K562 (cell line): ENCODE measurements at regions not wholly inside any gene's neighbourhood (a gene's known extent, or its start where the extent isn't known, plus 50 kb on each side); places are given as distances from the start of the nearest gene placed in this dataset.

ENCODE experiments used
- ATAC-seq: fragments of 200-7000 bp; cut with Tn5 transposase; 3 replicates; pipeline ENCODE4 v1.9.1; 2020; ENCODE audit warnings: moderate library complexity
- BruUV-seq: library from RNA; stranded (reverse); fragments of 400-500 nt; replicated peaks from 2 replicates; lab custom pipeline; 2021; lab: Mats Ljungman, UMichigan
- CTCF ChIA-PET: fragments of 300-600 bp; formaldehyde crosslinking; extraction: SDS; loops from one replicate; lab custom pipeline; 2021; ENCODE audit warnings: low intra/inter-chr PET ratio; lab: Yijun Ruan, JAX
- POLR2A ChIA-PET: fragments of 300-600, 350-650 bp; sonication (Branson Sonifier 250); formaldehyde crosslinking; extraction: SDS; loops from one replicate; lab custom pipeline; 2021; ENCODE audit warnings: antibody characterized with exemption, inconsistent platforms; lab: Yijun Ruan, JAX
- DNase-seq, 4 experiments: peaks; one replicate each; pipeline versions ENCODE4 v3.0.0 to v3.0.0-alpha.2; 2011 to 2018; ENCODE audit warnings: low spot score in 3 of 4, mixed read lengths in 3 of 4; ENCODE audit errors: extremely low read depth in 1 of 4
- FAIRE-seq: peaks from 2 replicates; lab custom pipeline; 2011; peaks lifted over from hg19 to GRCh38; lab: Jason Lieb, UNC
- H2AFZ ChIP-seq: 2 replicates; pipeline ENCODE4 v1.6.0; 2011; ENCODE audit warnings: low read depth, low read length, control low read depth, inconsistent platforms
- H3K27ac ChIP-seq: fragments of 200-600 bp; 3 replicates; pipeline ENCODE4 v1.8.0; 2011; ENCODE audit warnings: low read depth, mild to moderate bottlenecking, control low read depth, inconsistent platforms, low read length, moderate library complexity, mixed read lengths; ENCODE audit errors: extremely low read depth
- H3K27me3 ChIP-seq, 2 experiments: fragments of 300-600 bp in 1 of 2; 2 replicates in 1 of 2; 3 replicates in 1 of 2; pipeline versions ENCODE4 v1.6.0 to v1.8.0; 2011; ENCODE audit warnings: inconsistent platforms in 2 of 2, low read length in 2 of 2, mild to moderate bottlenecking in 1 of 2, mixed read lengths in 1 of 2, moderate library complexity in 1 of 2; ENCODE audit not compliant: control insufficient read depth in 2 of 2, insufficient read depth in 2 of 2
- H3K36me3 ChIP-seq: fragments of 300-600 bp; 3 replicates; pipeline ENCODE4 v1.8.0; 2011; ENCODE audit warnings: mild to moderate bottlenecking, low read length, inconsistent platforms; ENCODE audit not compliant: control insufficient read depth, insufficient read depth
- H3K4me1 ChIP-seq, 2 experiments: fragments of 200-600 bp in 1 of 2; replicated peaks in 1 of 2; 2 replicates in 1 of 2; 3 replicates in 1 of 2; pipeline versions ENCODE4 v1.5.1 to v1.8.0; 2011; ENCODE audit warnings: inconsistent platforms in 2 of 2, low read length in 2 of 2, mild to moderate bottlenecking in 1 of 2, mixed read lengths in 1 of 2, moderate library complexity in 1 of 2; ENCODE audit not compliant: control insufficient read depth in 2 of 2, insufficient read depth in 2 of 2
- H3K4me2 ChIP-seq: 2 replicates; pipeline ENCODE4 v1.6.1; 2011; ENCODE audit warnings: low read length, control low read depth, inconsistent platforms, mixed read lengths; ENCODE audit not compliant: insufficient read depth
- H3K4me3 ChIP-seq: fragments of 200-600 bp; sonication (generic), shearing (Covaris generic); 2 replicates; pipeline ENCODE4 v1.5.1; 2016; ENCODE audit warnings: control low read depth, inconsistent platforms
- H3K79me2 ChIP-seq: fragments of 200-600 bp; 3 replicates; pipeline ENCODE4 v1.8.0; 2011; ENCODE audit warnings: low read length, inconsistent platforms; ENCODE audit not compliant: control insufficient read depth, insufficient read depth
- H3K9ac ChIP-seq, 2 experiments: 2 replicates each; pipeline versions ENCODE4 v1.6.0 to v1.6.1; 2011; ENCODE audit warnings: low read depth in 2 of 2, low read length in 2 of 2, control low read depth in 1 of 2, inconsistent platforms in 1 of 2, mild to moderate bottlenecking in 1 of 2, mixed read lengths in 1 of 2; ENCODE audit not compliant: insufficient read depth in 1 of 2
- H3K9me1 ChIP-seq: one replicate; pipeline ENCODE4 v1.6.0; 2011; ENCODE audit warnings: inconsistent platforms, mild to moderate bottlenecking, low read length, moderate library complexity; ENCODE audit not compliant: control insufficient read depth, insufficient read depth
- H3K9me3 ChIP-seq: replicated peaks from 2 replicates; pipeline ENCODE4 v1.5.1; 2011; ENCODE audit warnings: low read depth, low read length, inconsistent platforms; ENCODE audit not compliant: control insufficient read depth, insufficient read depth
- H4K20me1 ChIP-seq: replicated peaks from 2 replicates; pipeline ENCODE4 v1.6.1; 2011; ENCODE audit warnings: low read length, inconsistent platforms, mixed read lengths; ENCODE audit not compliant: control insufficient read depth, insufficient read depth
- BCLAF1 ChIP-seq, 2 experiments: fragments of 450-650 bp in 1 of 2; IDR thresholded peaks; 2 replicates each; pipeline ENCODE4 v1.6.1; 2011 to 2017; ENCODE audit warnings: low read depth in 2 of 2, antibody characterized with exemption in 1 of 2, borderline replicate concordance in 1 of 2, low read length in 1 of 2, mild to moderate bottlenecking in 1 of 2, mixed read lengths in 1 of 2; ENCODE audit not compliant: control insufficient read depth in 1 of 2
- CBFA2T3 ChIP-seq: fragments of 450-650 bp; IDR thresholded peaks from 2 replicates; pipeline ENCODE4 v1.6.1; 2017
- CHD4 ChIP-seq: fragments of 200-600 bp; sonication (generic); IDR thresholded peaks from 3 replicates; pipeline ENCODE4 v1.6.1; 2012; ENCODE audit warnings: low read depth, mild to moderate bottlenecking, mixed read lengths, low read length, inconsistent platforms; ENCODE audit not compliant: insufficient read depth, insufficient replicate concordance, poor library complexity, severe bottlenecking
- EZH2 ChIP-seq: IDR thresholded peaks from 2 replicates; pipeline ENCODE4 v1.6.1; 2012; ENCODE audit warnings: low read depth, mild to moderate bottlenecking, inconsistent platforms, low read length, borderline replicate concordance
- HMG20B ChIP-seq: fragments of 250-450 bp; sonication (Bioruptor Pico); IDR thresholded peaks from 2 replicates; pipeline ENCODE4 v1.5.0; 2021; ENCODE audit warnings: mild to moderate bottlenecking
- NFXL1 ChIP-seq: fragments of 450-650 bp; formaldehyde crosslinking; IDR thresholded peaks from 2 replicates; pipeline ENCODE4 v1.4.0; 2021; ENCODE audit warnings: mild to moderate bottlenecking
- PTRF ChIP-seq: fragments of 450-650 bp; IDR thresholded peaks from 2 replicates; pipeline ENCODE4 v1.6.1; 2016; ENCODE audit warnings: mild to moderate bottlenecking, missing genetic modification characterization, missing compliant biosample characterization
- RBM34 ChIP-seq: fragments of 200-400 bp; formaldehyde crosslinking; IDR thresholded peaks from 2 replicates; pipeline ENCODE4 v1.6.1; 2018; ENCODE audit warnings: low read length, borderline replicate concordance; ENCODE audit not compliant: insufficient read depth
- WHSC1 ChIP-seq: IDR thresholded peaks from one replicate; pipeline ENCODE4 v1.6.1; 2012; ENCODE audit warnings: low read length, control low read depth, inconsistent platforms
- XRCC4 ChIP-seq: IDR thresholded peaks from one replicate; pipeline ENCODE4 v1.6.1; 2011; ENCODE audit not compliant: insufficient read depth, insufficient read length; ENCODE audit errors: extremely low read depth
- XRCC5 ChIP-seq: fragments of 200-400 bp; formaldehyde crosslinking; IDR thresholded peaks from 2 replicates; pipeline ENCODE4 v1.6.1; 2017; ENCODE audit warnings: low read depth, mild to moderate bottlenecking, low read length
- ZNF695 ChIP-seq: fragments of 450-650 bp; formaldehyde crosslinking; IDR thresholded peaks from 2 replicates; pipeline ENCODE4 v1.4.0; 2020; ENCODE audit warnings: mild to moderate bottlenecking, moderate library complexity
- WGBS: fragments of 100-300 bp; shearing (Covaris generic); methylation state at CpG from one replicate; pipeline ENCODE4 v1.1.6; 2016; ENCODE audit warnings: low coverage, mixed read lengths; ENCODE audit not compliant: insufficient coverage; ENCODE audit errors: missing lambda C conversion rate; 5-methylcytosine and 5-hydroxymethylcytosine counted together
- in situ Hi-C: fragments of 300-500 bp; cut with MboI; formaldehyde crosslinking; loops from 4 replicates; pipeline ENCODE4 v1.15.0; 2018; ENCODE audit warnings: inconsistent platforms, mixed read lengths
- intact Hi-C: fragments of 100-400 bp; cut with micrococcal nuclease; formaldehyde crosslinking; loops from 2 replicates; pipeline ENCODE4 v1.14.2; 2022
- TF ChIP-seq, protein P1 (sequence below): fragments of 450-650 bp; formaldehyde crosslinking; IDR thresholded peaks from 2 replicates; pipeline ENCODE4 v1.4.0; 2022; ENCODE audit warnings: missing genetic modification characterization
- TF ChIP-seq, protein P2 (sequence below), 2 experiments: fragments of 450-650 bp in 1 of 2; sonication (generic) in 1 of 2; formaldehyde crosslinking in 1 of 2; IDR thresholded peaks in 1 of 2; conservative IDR thresholded peaks in 1 of 2; 2 replicates each; pipeline versions ENCODE4 v1.6.1 to v1.8.1; 2016 to 2023; ENCODE audit warnings: mild to moderate bottlenecking in 2 of 2, moderate library complexity in 2 of 2, inconsistent platforms in 1 of 2, missing genetic modification reagents in 1 of 2
- TF ChIP-seq, protein P3 (sequence below): sonication (generic); formaldehyde crosslinking; IDR thresholded peaks from 2 replicates; pipeline ENCODE4 v1.8.0; 2022; ENCODE audit warnings: missing genetic modification reagents, mild to moderate bottlenecking, borderline replicate concordance

DNA sequence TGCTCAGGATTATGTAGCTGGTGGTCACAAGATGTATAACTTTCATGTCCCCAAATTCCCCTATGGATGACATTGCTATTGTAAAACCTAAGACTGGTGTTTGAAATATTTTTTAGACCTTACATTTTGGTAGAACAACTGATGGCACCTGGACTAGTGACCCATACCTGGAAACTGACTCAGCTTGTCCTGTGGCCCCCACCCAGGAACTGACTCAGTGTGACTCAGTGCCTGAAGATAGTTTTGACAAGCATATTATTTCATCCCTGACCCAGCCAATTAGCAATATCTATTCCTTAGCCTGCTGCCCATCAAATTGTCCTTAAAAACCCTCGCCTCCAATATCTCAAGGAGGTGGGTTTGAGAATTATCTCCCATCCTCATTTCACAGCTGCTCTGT is 90.9 kb upstream of the GRIK2 start:
- intact Hi-C loops (no loop called here), in situ Hi-C loops (no loop called here)
- Histone ChIP-seq H2AFZ (no peak overlapping the region), H4K20me1 (no peaks in the 10 kb centered on the region), H3K4me2 (no peak overlapping the region), H3K27me3 (no peaks in the 10 kb centered on the region), H3K4me3 (no peak overlapping the region), H3K79me2 (no peaks in the 10 kb centered on the region), H3K27ac (no peak overlapping the region), H3K9me3 (no peaks in the 10 kb centered on the region), H3K36me3 (no peaks in the 10 kb centered on the region), H3K4me1 (no peaks in the 10 kb centered on the region), H3K9me1 (no peaks in the 10 kb centered on the region), H3K9ac (no peak overlapping the region)
- ATAC-seq (no peak), DNase-seq (no peak), FAIRE-seq (no peak)
- 0% methylated on average over 1 of the region's 1 CpG for WGBS
- BruUV-seq = no TSS peak
- POLR2A ChIA-PET = no interaction called here
- CTCF ChIA-PET = no interaction called here
- TF ChIP-seq WHSC1 = no peak
- TF ChIP-seq BCLAF1 (IDR thresholded peaks at IDR 0.05; ENCODE audit: borderline replicate concordance in 1 of 2, control insufficient read depth in 1 of 2, low read depth in 2 of 2, low read length in 1 of 2) = no peak
- TF ChIP-seq PTRF (tag) = no peak
- TF ChIP-seq, protein P1, sequence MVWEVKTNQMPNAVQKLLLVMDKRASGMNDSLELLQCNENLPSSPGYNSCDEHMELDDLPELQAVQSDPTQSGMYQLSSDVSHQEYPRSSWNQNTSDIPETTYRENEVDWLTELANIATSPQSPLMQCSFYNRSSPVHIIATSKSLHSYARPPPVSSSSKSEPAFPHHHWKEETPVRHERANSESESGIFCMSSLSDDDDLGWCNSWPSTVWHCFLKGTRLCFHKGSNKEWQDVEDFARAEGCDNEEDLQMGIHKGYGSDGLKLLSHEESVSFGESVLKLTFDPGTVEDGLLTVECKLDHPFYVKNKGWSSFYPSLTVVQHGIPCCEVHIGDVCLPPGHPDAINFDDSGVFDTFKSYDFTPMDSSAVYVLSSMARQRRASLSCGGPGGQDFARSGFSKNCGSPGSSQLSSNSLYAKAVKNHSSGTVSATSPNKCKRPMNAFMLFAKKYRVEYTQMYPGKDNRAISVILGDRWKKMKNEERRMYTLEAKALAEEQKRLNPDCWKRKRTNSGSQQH (CRISPR knock-in tag) = no peak
- TF ChIP-seq ZNF695 = no peak
- TF ChIP-seq XRCC5 = no peak
- no peak for TF ChIP-seq CBFA2T3
- TF ChIP-seq HMG20B (CRISPR knock-in tag) = no peak
- TF ChIP-seq, protein P2, sequence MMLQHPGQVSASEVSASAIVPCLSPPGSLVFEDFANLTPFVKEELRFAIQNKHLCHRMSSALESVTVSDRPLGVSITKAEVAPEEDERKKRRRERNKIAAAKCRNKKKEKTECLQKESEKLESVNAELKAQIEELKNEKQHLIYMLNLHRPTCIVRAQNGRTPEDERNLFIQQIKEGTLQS (IDR thresholded peaks at IDR 0.05) = no peak
- TF ChIP-seq, protein P2 (CRISPR knock-in tag; conservative IDR thresholded peaks at IDR 0.05) = no peak
- TF ChIP-seq RBM34 = no peak
- TF ChIP-seq, protein P3, sequence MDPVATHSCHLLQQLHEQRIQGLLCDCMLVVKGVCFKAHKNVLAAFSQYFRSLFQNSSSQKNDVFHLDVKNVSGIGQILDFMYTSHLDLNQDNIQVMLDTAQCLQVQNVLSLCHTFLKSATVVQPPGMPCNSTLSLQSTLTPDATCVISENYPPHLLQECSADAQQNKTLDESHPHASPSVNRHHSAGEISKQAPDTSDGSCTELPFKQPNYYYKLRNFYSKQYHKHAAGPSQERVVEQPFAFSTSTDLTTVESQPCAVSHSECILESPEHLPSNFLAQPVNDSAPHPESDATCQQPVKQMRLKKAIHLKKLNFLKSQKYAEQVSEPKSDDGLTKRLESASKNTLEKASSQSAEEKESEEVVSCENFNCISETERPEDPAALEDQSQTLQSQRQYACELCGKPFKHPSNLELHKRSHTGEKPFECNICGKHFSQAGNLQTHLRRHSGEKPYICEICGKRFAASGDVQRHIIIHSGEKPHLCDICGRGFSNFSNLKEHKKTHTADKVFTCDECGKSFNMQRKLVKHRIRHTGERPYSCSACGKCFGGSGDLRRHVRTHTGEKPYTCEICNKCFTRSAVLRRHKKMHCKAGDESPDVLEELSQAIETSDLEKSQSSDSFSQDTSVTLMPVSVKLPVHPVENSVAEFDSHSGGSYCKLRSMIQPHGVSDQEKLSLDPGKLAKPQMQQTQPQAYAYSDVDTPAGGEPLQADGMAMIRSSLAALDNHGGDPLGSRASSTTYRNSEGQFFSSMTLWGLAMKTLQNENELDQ = no peak
- TF ChIP-seq NFXL1 (CRISPR knock-in tag) = no peak
- TF ChIP-seq XRCC4 = no peak
- no peak for TF ChIP-seq EZH2
- TF ChIP-seq CHD4 = no peak
